Esophagus mucosa (tissue), 1 donor: ENCODE measurements at regions not wholly inside any gene's neighbourhood (a gene's known extent, or its start where the extent isn't known, plus 50 kb on each side); places are given as distances from the start of the nearest gene placed in this dataset.

ENCODE experiments used
- ATAC-seq: fragments of 200-7000 bp; cut with Tn5 transposase; one replicate; pipeline ENCODE4 v1.9.1; 2020
- donor health status: DM: yes; HTN: yes; CAD: no.

DNA sequence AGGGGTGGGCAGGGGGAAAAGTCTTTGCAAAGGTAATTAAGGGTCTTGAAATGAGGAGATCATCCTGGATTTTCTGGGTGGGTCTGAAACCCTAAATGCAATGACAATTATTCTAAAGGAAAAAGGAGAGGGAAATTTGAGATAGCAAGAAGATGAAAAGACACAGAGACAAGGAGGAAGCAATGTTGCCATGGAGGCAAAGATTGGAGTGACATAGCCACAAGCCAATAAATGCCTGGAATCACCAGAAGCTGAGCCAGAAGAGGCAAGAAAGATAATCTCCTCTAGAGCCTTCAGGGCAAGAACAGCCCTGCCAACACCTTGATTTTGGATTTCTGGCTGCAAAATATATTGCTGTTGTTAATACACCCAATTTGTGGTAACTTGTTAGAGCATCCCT, 1246.3 kb upstream of the PIK3C3 start:
- no peak for ATAC-seq

GRCh38 chr18:40707797-40708196, 1247.2 kb upstream of the PIK3C3 start:
- no peak for ATAC-seq

DNA sequence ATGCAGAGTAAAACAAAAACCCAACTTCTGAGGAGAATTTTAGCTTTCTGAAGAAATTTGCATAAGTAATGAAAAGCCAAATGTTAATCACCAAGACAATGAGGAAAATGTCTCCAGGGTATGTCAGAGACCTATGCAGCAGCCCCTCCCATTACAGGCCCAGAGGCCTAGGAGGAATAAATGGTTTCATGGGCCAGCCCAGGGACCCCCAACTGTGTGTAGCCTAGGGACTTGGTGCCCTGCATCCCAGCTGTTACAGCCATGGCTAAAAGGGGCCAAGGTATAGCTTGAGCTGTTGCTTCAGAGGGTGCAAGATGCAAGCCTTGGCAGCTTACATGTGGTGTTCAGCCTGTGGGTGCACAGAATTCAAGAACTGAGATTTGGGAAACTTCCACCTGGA, 1256.9 kb upstream of the PIK3C3 start:
- ATAC-seq = no peak

DNA sequence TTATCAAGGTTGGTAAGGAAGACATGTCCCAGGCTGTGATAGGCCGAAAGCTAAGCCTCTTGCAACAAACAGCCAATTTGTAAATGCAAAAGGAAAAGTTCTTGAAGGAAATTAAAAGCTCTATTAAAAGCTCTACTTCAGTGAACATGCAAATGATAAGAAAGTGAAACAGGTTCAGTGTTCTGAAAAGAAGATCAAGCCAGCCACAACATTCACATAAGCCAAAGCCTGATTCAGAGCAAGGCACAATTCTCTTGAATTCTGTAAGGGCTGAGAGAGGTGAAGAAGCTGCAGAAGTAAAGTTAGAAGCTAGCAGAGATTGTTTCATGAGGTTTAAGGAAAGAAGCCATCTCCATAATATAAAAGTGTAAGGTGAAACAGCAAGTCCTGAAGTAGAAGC, 1259.5 kb upstream of the PIK3C3 start:
- ATAC-seq = no peak

- ATAC-seq = no peak
These were observed 1262.2 kb upstream of the PIK3C3 start for GRCh38 chr18:40692871-40693270.

- ATAC-seq = no peak
These were observed 1265.0 kb upstream of the PIK3C3 start for GRCh38 chr18:40690062-40690461.

DNA sequence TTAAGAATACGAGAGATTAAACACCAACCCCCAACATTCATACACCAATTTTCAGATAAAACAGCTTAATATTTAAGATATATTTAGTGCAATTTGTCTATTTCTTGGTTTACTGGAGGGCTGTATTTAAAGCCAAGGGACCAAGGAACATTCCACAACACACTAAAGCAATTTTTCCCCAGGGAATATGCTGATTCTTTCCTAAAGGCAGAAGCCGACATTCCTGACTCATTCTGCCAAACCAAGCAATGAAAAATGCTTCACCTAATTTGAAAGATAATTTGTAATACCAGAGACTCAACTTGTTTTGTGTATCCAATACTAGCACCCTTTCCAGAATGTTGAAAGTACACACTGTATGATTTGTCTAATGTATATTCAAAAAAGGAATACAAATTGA, 1267.6 kb upstream of the PIK3C3 start:
- ATAC-seq = no peak

DNA sequence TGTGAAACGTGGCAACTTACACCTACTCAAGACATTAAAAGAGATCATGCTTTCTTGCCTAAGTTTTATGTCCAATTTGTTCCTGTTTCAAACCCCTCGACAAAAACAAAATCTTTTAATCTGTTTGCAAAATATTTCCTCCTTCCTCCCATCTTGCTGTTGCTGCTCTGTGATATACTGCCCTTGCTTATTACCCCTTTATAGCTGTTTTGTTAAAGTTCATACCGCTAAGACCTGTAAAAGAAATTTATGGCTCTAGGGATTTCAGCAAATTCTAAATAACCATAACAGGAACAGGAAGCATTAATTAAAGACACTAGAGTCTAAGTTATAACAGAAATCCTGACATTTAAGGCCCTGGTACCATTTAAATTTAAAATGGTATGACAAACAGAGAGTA, 1268.2 kb upstream of the PIK3C3 start:
- no peak for ATAC-seq

DNA sequence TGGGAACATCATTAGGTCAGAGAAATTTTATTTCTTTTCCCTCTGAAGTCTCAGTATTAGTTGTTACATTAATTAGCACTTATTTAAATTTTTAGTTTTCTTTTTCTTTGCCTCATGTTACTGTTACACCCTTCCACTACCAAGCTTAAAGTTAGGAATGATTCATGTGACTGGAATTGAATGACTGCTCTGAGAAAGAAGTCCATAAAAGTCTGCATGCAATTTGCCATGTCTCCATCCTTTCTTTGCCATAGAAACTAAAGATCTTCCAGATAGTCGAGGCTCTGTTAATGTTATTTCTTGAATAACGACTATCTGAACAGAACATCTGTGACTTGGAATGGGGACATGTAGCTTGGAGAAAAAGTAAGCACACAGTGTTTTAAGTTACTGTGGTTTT, 1269.8 kb upstream of the PIK3C3 start:
- ATAC-seq = no peak

GRCh38 chr18:40678318-40678717, 1276.7 kb upstream of the PIK3C3 start:
- no peak for ATAC-seq

- no peak for ATAC-seq
These were observed 1278.4 kb upstream of the PIK3C3 start for GRCh38 chr18:40676668-40677067.

GRCh38 chr18:40673150-40673549, 1281.9 kb upstream of the PIK3C3 start:
- no peak for ATAC-seq

GRCh38 chr18:40672590-40672989, 1282.4 kb upstream of the PIK3C3 start:
- ATAC-seq = no peak

DNA sequence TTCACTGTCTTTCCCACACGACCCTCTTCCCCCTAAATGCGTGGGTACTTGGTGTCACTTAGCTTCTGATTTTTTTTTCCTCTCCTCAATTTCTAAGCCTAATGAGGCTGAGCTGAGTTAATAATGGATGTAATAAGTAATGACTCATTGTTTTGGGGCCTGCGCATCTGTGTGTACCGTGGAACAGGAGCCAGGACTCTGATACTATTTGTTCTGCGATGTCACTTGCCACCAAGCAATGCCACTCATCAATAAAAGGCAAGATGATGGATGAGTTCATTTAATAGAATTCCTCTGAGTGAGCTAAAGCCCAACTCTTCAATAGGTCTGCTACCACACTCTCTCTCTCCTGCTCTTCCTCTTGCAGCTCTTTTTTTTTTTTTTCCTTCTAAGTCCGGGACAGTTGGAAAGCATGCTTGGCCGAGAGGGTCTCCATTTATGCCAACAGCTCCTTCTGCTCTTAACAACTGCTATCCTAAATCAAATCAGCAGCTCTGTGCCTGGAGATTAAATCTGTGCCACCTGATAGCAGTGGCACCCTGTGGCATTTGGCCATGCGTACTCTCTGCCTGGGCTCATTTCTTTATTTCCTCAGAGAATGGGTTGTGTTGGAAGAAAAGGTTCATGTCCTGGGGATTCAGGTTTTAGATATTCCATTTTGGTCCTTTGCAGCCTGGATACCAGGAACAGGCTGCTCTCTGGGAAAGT, 1284.2 kb upstream of the PIK3C3 start:
- no peak for ATAC-seq

DNA sequence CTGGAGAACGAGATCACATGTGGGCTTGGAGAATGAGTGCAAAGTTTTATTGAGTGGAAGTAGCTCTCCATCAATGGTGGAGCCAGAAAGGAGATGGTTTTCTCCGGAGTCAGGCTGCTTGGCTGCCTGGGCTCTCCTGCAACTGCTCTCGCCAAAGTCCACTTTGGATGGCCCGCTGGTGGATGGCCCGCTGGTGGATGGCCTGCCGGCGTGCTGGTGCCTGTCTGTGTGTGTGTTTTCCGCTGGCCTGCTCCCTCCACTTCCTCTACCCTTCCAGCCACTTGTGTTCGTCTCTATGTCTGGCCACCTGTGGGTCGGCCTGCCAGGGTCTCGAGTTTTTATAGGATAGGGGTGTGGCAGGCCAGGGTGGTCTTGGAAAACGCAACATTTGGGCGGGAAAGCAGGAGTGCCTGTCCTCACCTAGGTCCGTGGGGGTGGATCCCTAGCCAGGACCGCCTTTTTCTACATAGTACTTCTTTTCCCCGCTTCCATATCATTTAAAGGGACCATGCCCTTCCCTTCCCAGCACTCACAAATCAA, 1292.1 kb upstream of the PIK3C3 start:
- no peak for ATAC-seq

- no peak for ATAC-seq
These were observed 1301.4 kb upstream of the PIK3C3 start for GRCh38 chr18:40653682-40654081.

GRCh38 chr18:40652321-40652720, 1302.7 kb upstream of the PIK3C3 start:
- no peak for ATAC-seq

DNA sequence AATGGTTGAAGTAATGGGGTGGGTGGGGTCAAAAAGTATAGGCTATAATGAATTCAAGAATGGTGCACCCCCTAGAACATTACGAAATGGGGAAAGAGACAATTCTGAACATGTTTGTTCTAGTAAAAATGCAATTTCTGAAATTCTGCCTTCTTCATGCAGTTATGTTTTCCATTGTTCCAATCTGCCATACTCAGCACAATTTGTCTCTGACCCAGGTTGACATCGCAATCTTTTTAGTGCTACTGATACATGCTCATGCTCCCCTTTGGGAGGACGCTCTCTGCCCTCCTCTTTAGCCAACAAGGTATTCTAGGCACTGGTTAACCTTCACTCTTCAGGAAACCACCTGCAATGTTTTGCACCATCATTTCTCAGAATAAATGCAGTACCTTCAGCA, 1303.9 kb upstream of the PIK3C3 start:
- ATAC-seq = no peak

DNA sequence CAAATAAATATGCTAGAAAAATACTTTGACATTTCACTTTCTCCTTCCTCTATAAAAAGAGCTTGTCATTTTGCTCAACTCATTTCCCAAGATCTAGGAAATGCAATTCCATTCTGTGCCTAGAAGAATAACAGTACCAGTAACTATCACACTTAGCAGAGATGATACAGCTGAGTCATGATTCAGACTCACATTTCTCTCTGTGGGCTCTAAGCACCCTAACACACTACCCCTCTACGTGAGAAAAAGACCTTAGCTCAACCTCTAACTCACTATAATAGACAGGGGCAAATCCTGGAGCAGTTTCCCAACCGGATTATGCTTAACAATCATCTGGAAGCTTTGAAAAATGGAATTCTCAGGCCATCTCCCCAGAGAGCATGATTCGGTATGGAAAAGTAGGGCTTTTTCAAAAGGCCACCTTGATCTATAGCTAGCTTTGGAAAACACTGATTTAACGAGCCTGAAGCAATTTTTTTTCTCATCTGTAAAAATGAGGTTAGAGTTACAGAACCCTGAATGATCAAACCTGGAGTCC, 1312.3 kb upstream of the PIK3C3 start:
- no peak for ATAC-seq

DNA sequence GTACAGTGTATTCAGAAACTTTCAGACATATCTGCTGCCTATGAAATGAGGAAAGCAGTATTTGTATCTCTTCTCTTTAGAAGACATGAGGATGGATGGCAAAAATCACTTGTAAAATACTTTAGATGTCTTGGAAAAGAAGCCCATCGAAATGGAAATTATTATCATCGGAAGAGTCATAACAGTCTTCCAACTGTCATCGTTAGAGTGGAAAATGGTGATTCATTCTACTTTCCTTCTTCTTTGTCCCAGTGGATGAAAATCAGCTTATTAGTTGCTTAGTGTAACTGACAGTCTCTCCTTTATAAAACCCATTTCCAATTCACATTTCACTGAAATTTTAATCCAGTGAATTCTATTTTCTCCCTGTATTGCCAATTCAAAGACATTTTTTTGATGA, 1323.7 kb upstream of the PIK3C3 start:
- ATAC-seq = no peak

GRCh38 chr18:40630496-40630895, 1324.5 kb upstream of the PIK3C3 start:
- ATAC-seq = no peak

- no peak for ATAC-seq
These were observed 1330.1 kb upstream of the PIK3C3 start for GRCh38 chr18:40624959-40625358.

- no peak for ATAC-seq
These were observed 1341.3 kb upstream of the PIK3C3 start for GRCh38 chr18:40613721-40614120.

GRCh38 chr18:40612356-40612755, 1342.7 kb upstream of the PIK3C3 start:
- no peak for ATAC-seq

DNA sequence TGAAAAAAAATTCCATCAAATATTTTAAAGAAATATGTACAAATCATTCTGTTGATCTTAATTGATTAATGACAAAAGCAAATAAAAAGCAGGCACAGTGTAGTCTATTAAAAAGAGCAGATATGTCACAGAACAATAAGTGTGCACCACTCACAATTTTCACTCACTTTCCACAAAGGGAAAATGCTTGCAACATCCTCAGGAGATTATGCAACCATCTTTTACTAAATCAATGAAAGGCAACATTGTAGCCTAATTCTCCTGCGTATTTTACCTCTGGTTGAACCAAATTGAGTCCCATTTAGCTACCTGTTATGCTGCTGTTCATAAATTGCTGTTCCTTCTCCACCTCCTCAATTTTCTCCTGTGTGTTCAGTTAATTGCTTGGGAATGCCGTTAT, 1346.8 kb upstream of the PIK3C3 start:
- no peak for ATAC-seq
